Endothelial cell of umbilical vein (primary cell): ENCODE measurements at regions not wholly inside any gene's neighbourhood (a gene's known extent, or its start where the extent isn't known, plus 50 kb on each side); places are given as distances from the start of the nearest gene placed in this dataset.

ENCODE experiments used
- BruUV-seq: library from RNA; stranded (reverse); fragments of 400-500 nt; replicated peaks from 2 replicates; lab custom pipeline; 2021; lab: Mats Ljungman, UMichigan
- CTCF ChIA-PET: fragments of 300-600, 350-600 bp; sonication (Branson Sonifier 250); formaldehyde crosslinking; loops from one replicate; lab custom pipeline; 2021; ENCODE audit warnings: antibody characterized with exemption, inconsistent platforms; lab: Charles Lee
- POLR2A ChIA-PET: fragments of 300-600, 350-600 bp; sonication (Branson Sonifier 250); formaldehyde crosslinking; loops from one replicate; lab custom pipeline; 2021; ENCODE audit warnings: antibody characterized with exemption, inconsistent platforms; lab: Charles Lee
- DNase-seq: peaks from one replicate; pipeline ENCODE4 v3.0.0-alpha.2; 2011; ENCODE audit warnings: low read depth, low spot score
- FAIRE-seq: peaks from 2 replicates; lab custom pipeline; 2011; peaks lifted over from hg19 to GRCh38; lab: Jason Lieb, UNC
- H2AFZ ChIP-seq: 2 replicates; pipeline ENCODE4 v1.6.0; 2012; ENCODE audit warnings: low read depth, low read length, control low read depth, inconsistent platforms
- H3K27ac ChIP-seq: 2 replicates; pipeline ENCODE4 v1.5.1; 2011; ENCODE audit warnings: low read depth, mild to moderate bottlenecking, control low read depth, low read length, moderate library complexity; ENCODE audit not compliant: insufficient read depth
- H3K27me3 ChIP-seq, 2 experiments: 2 replicates each; pipeline versions ENCODE4 v1.6.0 to v1.6.1; 2011; ENCODE audit warnings: low read length in 2 of 2, mixed read lengths in 1 of 2; ENCODE audit not compliant: control insufficient read depth in 2 of 2, insufficient read depth in 2 of 2
- H3K36me3 ChIP-seq, 2 experiments: 2 replicates in 1 of 2; 3 replicates in 1 of 2; pipeline ENCODE4 v1.5.1; 2011; ENCODE audit warnings: low read length in 2 of 2, mild to moderate bottlenecking in 1 of 2, moderate library complexity in 1 of 2; ENCODE audit not compliant: control insufficient read depth in 2 of 2, insufficient read depth in 2 of 2; ENCODE audit errors: extremely low read depth in 1 of 2
- H3K4me1 ChIP-seq: 3 replicates; pipeline ENCODE4 v1.5.1; 2011; ENCODE audit warnings: mild to moderate bottlenecking, low read length; ENCODE audit not compliant: control insufficient read depth, insufficient read depth; ENCODE audit errors: extremely low read depth
- H3K4me2 ChIP-seq: 2 replicates; pipeline ENCODE4 v1.6.1; 2011; ENCODE audit warnings: low read length, control low read depth, mixed read lengths; ENCODE audit not compliant: insufficient read depth
- H3K4me3 ChIP-seq, 3 experiments: fragments of 200-600 bp in 1 of 3; sonication (generic), shearing (Covaris generic) in 1 of 3; replicated peaks in 1 of 3; 2 replicates each; pipeline ENCODE4 v1.5.1; 2011 to 2016; ENCODE audit warnings: control low read depth in 3 of 3, low read length in 3 of 3, mild to moderate bottlenecking in 2 of 3, inconsistent platforms in 1 of 3, low read depth in 1 of 3, moderate library complexity in 1 of 3; ENCODE audit not compliant: insufficient read depth in 1 of 3
- H3K79me2 ChIP-seq: 2 replicates; pipeline ENCODE4 v1.6.0; 2012; ENCODE audit warnings: low read length, inconsistent platforms; ENCODE audit not compliant: control insufficient read depth, insufficient read depth
- H3K9ac ChIP-seq: replicated peaks from 2 replicates; pipeline ENCODE3; 2011; ENCODE audit warnings: low read length, control low read depth; ENCODE audit not compliant: insufficient read depth; ENCODE audit errors: extremely low read depth
- H3K9me1 ChIP-seq: replicated peaks from 3 replicates; pipeline ENCODE4 v1.6.0; 2011; ENCODE audit warnings: mild to moderate bottlenecking, low read length; ENCODE audit not compliant: control insufficient read depth, insufficient read depth; ENCODE audit errors: extremely low read depth
- H3K9me3 ChIP-seq: replicated peaks from 2 replicates; pipeline ENCODE4 v1.5.1; 2012; ENCODE audit warnings: low read length, inconsistent platforms; ENCODE audit not compliant: control insufficient read depth, insufficient read depth
- H4K20me1 ChIP-seq: replicated peaks from 2 replicates; pipeline ENCODE3; 2011; ENCODE audit warnings: mild to moderate bottlenecking, low read length; ENCODE audit not compliant: control insufficient read depth, insufficient read depth; ENCODE audit errors: extremely low read depth
- EZH2 ChIP-seq: IDR thresholded peaks from 2 replicates; pipeline ENCODE4 v1.6.1; 2012; ENCODE audit warnings: borderline replicate concordance, low read depth, mild to moderate bottlenecking, moderate library complexity, low read length, inconsistent platforms; ENCODE audit not compliant: severe bottlenecking
- FOS ChIP-seq: IDR thresholded peaks from 2 replicates; pipeline ENCODE4 v1.6.1; 2011; ENCODE audit warnings: mild to moderate bottlenecking, low read length, moderate library complexity, borderline replicate concordance; ENCODE audit not compliant: insufficient read depth
- GATA2 ChIP-seq: IDR thresholded peaks from 2 replicates; pipeline ENCODE4 v1.7.0; 2011; ENCODE audit warnings: low read depth, mild to moderate bottlenecking, moderate library complexity, mixed read lengths, low read length; ENCODE audit not compliant: insufficient read length, insufficient read depth
- JUN ChIP-seq: IDR thresholded peaks from 2 replicates; pipeline ENCODE4 v1.6.1; 2011; ENCODE audit warnings: borderline replicate concordance, low read depth; ENCODE audit not compliant: insufficient read length, insufficient read depth
- MYC ChIP-seq: IDR thresholded peaks from one replicate; pipeline ENCODE4 v1.6.1; 2011; ENCODE audit warnings: mild to moderate bottlenecking, low read depth, low read length
- POLR2A ChIP-seq: IDR thresholded peaks from 2 replicates; pipeline ENCODE4 v1.6.1; 2012; ENCODE audit warnings: low read depth, mild to moderate bottlenecking, control low read depth, low read length
- POLR2AphosphoS5 ChIP-seq: IDR thresholded peaks from 2 replicates; pipeline ENCODE4 v1.6.1; 2012; ENCODE audit warnings: low read depth, mild to moderate bottlenecking, control low read depth, low read length, moderate library complexity; ENCODE audit not compliant: insufficient read depth
- dilution Hi-C: fragments of 300-500 bp; cut with MboI; formaldehyde crosslinking; loops from one replicate; pipeline ENCODE4 v1.15.0; 2019; ENCODE audit warnings: low sequenced_read_pairs; ENCODE audit not compliant: extremely low pct_ligation_motif_present
- intact Hi-C: fragments of 100-400 bp; cut with micrococcal nuclease; formaldehyde crosslinking; loops from one replicate; pipeline ENCODE4 v1.10.0; 2022
- TF ChIP-seq, protein P1 (sequence below): IDR thresholded peaks from 2 replicates; pipeline ENCODE4 v1.6.1; 2011; ENCODE audit not compliant: insufficient read depth, insufficient read length
- TF ChIP-seq, protein P2 (sequence below), 2 donors: IDR thresholded peaks; 1 replicate in 1 of 2; 2 replicates in 1 of 2; pipeline ENCODE4 v1.5.1; 2011; ENCODE audit warnings: low read length in 2 of 2, mild to moderate bottlenecking in 2 of 2, moderate library complexity in 2 of 2, control low read depth in 1 of 2, inconsistent platforms in 1 of 2, low read depth in 1 of 2; ENCODE audit not compliant: insufficient read depth in 1 of 2; ENCODE audit errors: extremely low read depth in 1 of 2

DNA sequence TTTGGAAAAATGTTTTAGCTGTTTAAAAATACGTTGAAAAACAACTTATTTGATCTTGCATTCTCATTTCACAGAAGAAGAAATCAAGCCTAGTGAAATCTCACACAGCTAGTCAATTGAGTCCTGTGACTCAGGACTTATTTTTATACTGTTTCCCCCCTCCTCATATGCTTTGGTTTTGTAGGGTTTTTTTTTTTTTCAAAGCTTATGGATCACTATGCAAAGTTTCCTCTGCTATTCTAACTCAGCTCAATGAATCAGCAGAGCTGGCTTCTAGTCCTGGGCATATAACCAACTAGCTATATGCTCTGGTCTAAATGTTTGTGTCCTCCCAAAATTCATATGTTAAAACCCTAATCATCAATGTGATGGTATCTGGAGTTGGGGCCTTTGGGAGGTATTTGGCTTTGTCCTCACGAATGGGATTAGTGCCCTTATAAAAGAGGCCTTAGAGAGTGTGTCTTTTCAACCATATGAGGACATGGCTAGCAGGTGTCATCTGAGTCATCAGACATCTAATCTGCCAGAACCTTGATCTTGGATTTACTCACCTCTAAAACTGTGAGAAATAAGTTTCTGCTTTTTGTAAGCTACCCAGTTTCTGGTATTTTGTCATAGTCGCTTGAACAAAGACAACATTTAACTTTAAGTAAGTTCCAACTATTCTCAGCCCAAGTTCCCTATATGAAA lies 317.2 kb upstream of the C1orf87 start:
- Histone ChIP-seq H3K27me3 (no peaks in the 10 kb centered on the region), H2AFZ (no peak overlapping the region), H3K9me3 (no peaks in the 10 kb centered on the region), H4K20me1 (no peaks in the 10 kb centered on the region), H3K4me3 (no peak overlapping the region), H3K9ac (no peak overlapping the region), H3K79me2 (no peaks in the 10 kb centered on the region), H3K4me2 (no peak overlapping the region), H3K9me1 (no peaks in the 10 kb centered on the region), H3K4me1 (peaks cover 3% of the 10 kb centered on the region), H3K27ac (no peak overlapping the region), H3K36me3 (no peaks in the 10 kb centered on the region)
- ChIA-PET CTCF (interaction anchor here (0.6 kb wide), 1 partner anchor 374 kb away, joined by 3 read pairs; no protein-coding TSS in a partner anchor), POLR2A (no interaction called here)
- dilution Hi-C loops (no loop called here), intact Hi-C loops (no loop called here)
- DNase-seq = no peak
- FAIRE-seq = no peak
- no peak for TF ChIP-seq MYC
- TF ChIP-seq, protein P1, sequence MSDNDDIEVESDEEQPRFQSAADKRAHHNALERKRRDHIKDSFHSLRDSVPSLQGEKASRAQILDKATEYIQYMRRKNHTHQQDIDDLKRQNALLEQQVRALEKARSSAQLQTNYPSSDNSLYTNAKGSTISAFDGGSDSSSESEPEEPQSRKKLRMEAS = no peak
- TF ChIP-seq FOS = no peak
- no peak for TF ChIP-seq JUN
- TF ChIP-seq, protein P2, sequence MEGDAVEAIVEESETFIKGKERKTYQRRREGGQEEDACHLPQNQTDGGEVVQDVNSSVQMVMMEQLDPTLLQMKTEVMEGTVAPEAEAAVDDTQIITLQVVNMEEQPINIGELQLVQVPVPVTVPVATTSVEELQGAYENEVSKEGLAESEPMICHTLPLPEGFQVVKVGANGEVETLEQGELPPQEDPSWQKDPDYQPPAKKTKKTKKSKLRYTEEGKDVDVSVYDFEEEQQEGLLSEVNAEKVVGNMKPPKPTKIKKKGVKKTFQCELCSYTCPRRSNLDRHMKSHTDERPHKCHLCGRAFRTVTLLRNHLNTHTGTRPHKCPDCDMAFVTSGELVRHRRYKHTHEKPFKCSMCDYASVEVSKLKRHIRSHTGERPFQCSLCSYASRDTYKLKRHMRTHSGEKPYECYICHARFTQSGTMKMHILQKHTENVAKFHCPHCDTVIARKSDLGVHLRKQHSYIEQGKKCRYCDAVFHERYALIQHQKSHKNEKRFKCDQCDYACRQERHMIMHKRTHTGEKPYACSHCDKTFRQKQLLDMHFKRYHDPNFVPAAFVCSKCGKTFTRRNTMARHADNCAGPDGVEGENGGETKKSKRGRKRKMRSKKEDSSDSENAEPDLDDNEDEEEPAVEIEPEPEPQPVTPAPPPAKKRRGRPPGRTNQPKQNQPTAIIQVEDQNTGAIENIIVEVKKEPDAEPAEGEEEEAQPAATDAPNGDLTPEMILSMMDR (IDR thresholded peaks at IDR 0.05; ENCODE audit: extremely low read depth in 1 of 2, insufficient read depth in 1 of 2, low read depth in 1 of 2, low read length in 2 of 2) = no peak
- TF ChIP-seq GATA2 = no peak
- no peak for TF ChIP-seq POLR2A
- no peak for TF ChIP-seq EZH2
- no peak for TF ChIP-seq POLR2AphosphoS5
- BruUV-seq = no TSS peak
